T-helper 2 cell (primary cell): ENCODE measurements at regions not wholly inside any gene's neighbourhood (a gene's known extent, or its start where the extent isn't known, plus 50 kb on each side); places are given as distances from the start of the nearest gene placed in this dataset.
"Not testable (repeated sequence)": the region's sequence is repeated elsewhere in the genome, so short reads cannot be mapped to it uniquely, and the experiment has no call there.

Experiments used
- DNase-seq, 5 experiments: peaks; one replicate each; pipeline versions ENCODE4 v3.0.0 to v3.0.0-alpha.2; 2012 to 2022

GRCh38 chr9:26145938-26146337 lies 467.7 kb upstream of the TUSC1 start:
- no peak for DNase-seq

DNA sequence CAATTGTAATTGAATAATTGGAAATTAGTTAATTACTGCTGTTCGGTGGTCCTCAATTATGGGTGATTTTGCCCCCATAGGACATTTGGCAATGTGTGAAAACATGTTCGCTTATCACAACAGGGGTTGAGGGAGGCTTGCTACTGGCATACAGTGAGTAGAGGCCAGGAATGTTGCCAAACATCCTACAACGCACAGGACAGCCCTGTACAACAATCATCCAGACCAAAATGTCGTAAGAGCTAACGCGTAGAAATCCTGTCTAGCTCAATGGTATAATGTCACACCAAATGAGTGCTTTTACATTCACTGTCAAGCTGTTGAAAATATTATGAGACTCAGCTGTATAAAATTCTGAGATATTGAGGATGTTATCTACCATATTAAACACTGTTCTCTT lies 464.4 kb upstream of the TUSC1 start:
- no peak for DNase-seq

DNA sequence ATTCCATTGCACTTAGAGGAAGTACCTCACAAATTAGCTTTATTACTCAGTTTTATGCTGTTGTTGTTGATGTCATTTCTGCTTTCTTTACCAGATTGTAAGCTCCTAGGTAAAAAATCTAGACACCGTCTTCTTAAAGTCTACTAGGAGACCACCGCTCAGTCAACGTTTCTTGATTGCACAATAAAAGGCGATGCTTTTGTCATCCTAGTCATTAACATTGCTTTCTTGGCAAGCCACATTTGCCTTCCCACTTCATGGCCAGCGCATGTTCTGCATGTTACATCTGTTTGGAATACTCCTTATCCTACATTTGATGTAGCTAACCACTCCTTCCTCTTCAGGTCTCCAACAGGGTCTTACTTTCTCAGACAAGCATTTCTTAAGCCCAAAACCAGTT lies 464.0 kb upstream of the TUSC1 start:
- no peak for DNase-seq

DNA sequence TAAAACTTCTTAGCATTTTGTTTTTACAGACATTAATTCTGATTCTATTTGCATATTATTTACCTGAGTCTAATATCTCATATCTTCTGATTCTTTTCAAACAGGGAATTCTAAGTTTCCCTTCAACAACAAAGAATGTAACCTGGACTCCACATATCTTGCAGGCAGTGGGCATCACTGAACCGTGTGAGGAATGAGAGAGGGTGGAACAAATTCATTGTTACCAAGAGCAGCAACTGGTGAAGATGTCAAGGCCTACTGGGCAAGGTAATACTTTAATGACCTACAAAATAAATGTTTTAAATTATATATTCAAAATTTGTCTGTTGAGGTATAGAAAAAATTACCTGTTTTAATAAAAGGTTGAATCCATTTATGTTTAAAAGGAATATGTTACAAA lies 455.3 kb upstream of the TUSC1 start:
- DNase-seq = no peak

DNA sequence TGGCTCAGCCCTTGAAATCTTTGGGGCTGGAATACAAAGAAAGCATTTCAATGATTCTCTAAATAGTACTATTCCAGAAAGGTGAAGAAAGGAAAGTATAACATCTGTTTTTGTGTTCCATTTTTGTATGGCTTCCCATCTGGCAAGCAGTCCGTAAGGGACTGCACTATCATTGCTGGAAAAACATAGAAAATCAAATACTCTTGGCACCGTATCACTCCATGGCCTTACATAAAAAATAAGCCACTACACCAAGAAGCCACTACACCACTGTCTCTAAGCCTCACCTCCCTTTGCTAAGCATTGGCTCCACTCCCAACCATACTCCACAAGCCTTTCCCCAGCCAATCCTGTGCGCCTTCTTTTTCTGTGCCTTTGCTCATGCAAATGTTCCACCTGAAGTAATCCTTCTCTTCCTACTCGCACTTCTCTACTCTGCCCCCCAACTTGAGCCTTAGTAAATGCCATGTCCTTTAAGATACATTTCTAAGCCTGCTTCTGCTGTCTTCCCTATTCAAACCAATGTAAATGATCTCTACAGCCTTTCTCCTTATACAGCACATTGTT lies 454.6 kb upstream of the TUSC1 start:
- no peak for DNase-seq

DNA sequence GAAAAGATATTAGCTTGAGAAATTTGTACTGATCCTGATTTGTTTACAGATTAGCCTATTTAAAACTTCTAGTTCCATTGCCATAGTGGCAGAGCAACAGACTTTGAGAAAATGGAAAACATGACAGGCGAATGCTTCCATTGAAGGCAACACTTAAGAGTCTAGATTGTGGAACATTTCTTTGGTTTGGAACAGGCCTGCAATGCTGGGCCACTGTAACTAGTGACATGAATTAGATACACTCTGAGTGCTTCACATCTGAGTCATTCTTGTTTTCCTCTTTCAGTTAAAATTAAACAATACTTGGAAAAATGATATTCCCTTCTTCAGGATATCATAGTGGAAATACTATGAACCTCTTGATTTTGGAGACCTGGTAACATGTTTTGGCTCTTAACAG lies 453.6 kb upstream of the TUSC1 start:
- no peak for DNase-seq

- DNase-seq = no peak
Observed at GRCh38 chr9:26129217-26129616, 451.0 kb upstream of the TUSC1 start.

GRCh38 chr9:26125693-26126092 lies 447.4 kb upstream of the TUSC1 start:
- no peak for DNase-seq

DNA sequence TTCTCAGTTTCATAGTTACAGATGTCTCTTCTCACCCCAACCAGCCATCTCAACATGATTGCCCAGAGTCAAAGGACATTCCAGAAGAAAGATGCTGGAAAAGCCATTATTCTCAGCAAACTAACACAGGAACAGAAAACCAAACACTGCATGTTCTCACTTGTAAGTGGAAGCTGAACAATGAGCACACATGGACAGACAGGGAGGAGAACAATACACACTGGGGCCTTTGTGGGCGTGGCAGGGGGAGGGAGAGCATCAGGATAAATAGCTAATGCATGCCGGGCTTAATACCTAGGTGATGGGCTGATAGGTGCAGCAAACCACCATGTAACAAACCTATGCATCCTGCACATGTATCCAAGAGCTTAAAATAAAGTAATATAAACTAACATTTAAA lies 437.8 kb upstream of the TUSC1 start:
- not testable (repeated sequence) for DNase-seq

DNA sequence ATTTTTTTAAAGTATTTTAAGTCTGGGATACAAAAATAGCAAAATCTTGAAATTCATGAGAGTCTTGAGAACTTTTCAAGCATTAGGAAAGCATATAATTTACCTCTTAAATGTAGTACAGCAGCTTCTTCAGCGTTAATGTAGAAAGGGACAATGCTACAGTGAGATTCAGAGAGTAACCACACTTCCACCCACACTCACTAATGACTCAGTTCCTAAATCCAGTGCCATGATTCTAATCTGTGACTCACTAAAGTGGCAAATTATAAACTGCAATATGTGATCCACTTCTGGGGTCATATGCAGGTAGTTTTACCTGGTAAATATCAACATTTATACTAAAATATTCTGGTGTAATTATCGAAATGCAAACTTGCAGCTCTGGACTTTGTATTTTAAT lies 434.5 kb upstream of the TUSC1 start:
- DNase-seq = no peak

GRCh38 chr9:26086396-26086795 lies 408.2 kb upstream of the TUSC1 start:
- no peak for DNase-seq

GRCh38 chr9:26081847-26082246 lies 403.6 kb upstream of the TUSC1 start:
- no peak for DNase-seq

GRCh38 chr9:26078706-26079105 lies 400.5 kb upstream of the TUSC1 start:
- DNase-seq = no peak

DNA sequence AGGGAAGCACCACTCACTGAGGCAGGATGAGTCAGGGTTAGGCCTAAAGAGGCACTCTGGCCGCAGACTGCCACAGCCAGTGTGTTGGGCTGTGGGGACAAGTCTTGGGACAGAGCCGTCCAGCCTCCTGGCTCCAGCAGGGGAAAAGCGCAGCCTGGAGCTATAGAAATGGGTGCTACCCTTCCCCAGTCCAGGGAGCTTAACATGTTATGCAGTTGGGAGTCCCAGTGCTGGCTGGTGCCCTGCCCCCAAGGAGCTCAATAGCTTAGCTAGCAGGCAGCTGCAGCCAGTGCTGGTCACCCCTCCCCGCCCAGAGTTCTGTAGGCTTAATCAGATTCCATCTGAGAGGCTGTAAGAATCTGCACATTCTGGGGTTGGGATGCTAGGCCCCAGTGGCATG lies 399.6 kb upstream of the TUSC1 start:
- no peak for DNase-seq

DNA sequence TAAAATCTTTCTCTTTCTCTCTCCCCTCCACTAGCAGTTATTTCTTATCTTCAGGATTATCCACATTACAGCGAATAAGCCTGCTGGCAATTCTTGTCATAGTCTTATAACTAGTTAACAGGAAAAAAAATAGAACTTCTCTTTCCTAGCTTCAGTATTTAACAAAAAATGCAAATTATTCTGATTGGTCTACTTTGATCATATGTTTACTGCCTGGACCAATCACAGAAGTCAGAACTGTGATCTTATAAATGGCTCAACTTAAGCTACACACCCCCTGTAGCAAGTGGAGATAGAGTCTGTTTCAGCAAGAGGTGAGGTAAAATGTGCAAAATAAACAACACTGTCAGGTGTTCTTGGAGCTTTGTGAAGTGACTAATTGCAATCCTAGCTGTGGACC lies 389.4 kb upstream of the TUSC1 start:
- DNase-seq = no peak

DNA sequence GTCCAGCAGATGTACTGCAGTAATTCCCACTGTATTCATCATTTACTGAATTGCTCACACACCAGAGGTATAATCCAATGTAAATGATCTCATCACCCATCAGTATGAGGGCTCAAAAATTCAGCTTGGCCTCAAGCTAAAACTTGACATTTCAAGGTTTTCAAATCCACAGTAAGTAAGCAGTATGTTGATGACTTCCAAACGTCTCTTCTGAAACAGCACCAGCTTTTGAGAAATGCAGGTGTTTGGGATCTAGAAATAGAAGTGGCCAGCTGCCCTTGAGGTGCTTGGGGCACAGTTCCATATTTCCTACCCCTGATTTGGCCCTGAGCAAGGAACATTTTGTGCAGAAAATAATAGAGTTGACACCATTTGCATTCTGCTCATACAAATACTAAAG lies 388.0 kb upstream of the TUSC1 start:
- DNase-seq = no peak

- DNase-seq = no peak
Observed at GRCh38 chr9:26061948-26062575, 383.8 kb upstream of the TUSC1 start.

GRCh38 chr9:26058111-26058895 lies 380.1 kb upstream of the TUSC1 start:
- DNase-seq = no peak

DNA sequence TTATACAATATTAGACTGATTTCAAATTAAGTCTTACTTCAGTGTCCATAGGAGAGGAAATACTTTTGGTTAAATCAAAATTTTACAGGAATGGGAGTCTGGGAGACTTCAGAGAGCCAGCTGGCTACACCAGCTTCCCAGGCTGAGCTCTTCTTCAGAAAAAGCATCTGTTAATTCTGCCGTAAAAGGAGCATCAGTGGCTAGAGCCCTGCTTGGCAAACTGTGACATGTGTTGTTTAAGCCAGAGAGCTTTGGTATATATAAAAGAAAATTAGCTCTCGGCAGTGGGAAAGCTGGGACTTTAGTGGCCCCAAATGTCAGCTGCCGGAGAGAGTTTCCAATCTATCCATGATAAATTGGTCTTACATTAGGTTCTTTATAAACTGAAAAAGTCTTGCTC lies 378.8 kb upstream of the TUSC1 start:
- no peak for DNase-seq

- DNase-seq = no peak
Observed at GRCh38 chr9:26054600-26055520, 376.6 kb upstream of the TUSC1 start.

DNA sequence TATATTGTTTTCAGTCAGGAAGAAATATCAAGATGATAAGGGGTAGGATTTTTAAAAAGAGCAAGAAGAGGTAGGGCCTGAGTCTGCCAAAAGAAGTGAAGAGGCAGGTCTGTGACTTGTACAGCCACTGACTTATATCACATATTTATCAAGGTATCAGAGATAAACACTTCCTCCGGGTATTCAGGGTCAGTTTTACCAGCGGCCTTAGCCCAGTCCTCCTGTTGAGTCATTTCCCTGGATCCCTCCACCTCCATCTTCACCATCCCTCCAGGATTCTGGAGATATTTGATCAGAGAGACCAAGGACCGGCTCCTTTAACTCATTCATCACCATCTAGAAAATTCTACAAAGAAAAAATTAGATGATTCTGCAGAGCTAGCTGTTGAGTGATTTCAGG lies 375.7 kb upstream of the TUSC1 start:
- no peak for DNase-seq

- DNase-seq = no peak
Observed at GRCh38 chr9:26043431-26043830, 365.2 kb upstream of the TUSC1 start.

GRCh38 chr9:26034786-26035185 lies 356.5 kb upstream of the TUSC1 start:
- DNase-seq = no peak
